GM18505 (cell line): ENCODE measurements at regions not wholly inside any gene's neighbourhood (a gene's known extent, or its start where the extent isn't known, plus 50 kb on each side); places are given as distances from the start of the nearest gene placed in this dataset.

Experiments
- ATAC-seq: cut with Tn5 transposase; IDR thresholded peaks from one replicate; pipeline ENCODE4 v1.9.1; 2021; ENCODE audit not compliant: unreplicated experiment
- POLR2A ChIP-seq: IDR thresholded peaks from 4 replicates; pipeline ENCODE4 v1.6.1; 2011; ENCODE audit warnings: borderline replicate concordance; ENCODE audit not compliant: insufficient read depth, insufficient read length; ENCODE audit errors: extremely low read depth

- ATAC-seq = no peak
- no peak for TF ChIP-seq POLR2A
Measured at GRCh38 chr1:87714278-87714677, 385.6 kb downstream of the LMO4 start.

DNA sequence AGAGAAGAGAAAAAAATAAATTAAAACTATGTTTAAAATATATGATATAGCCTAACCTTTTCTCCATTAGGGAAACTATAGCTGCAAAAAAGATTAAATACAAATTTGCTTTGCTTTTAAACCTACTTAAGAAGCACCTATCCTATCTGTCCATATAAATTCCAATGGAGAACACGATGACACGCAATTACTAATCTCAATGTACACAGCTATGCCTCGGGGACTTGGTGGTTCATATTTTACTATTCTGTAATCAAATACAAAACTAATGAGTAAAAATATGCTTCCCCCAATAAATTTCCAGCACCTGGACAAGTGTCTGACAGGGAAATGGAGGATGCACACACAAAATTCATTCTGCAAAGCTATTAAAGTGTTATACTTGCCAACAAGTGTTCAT is 386.4 kb downstream of the LMO4 start:
- no peak for ATAC-seq
- TF ChIP-seq POLR2A = no peak

DNA sequence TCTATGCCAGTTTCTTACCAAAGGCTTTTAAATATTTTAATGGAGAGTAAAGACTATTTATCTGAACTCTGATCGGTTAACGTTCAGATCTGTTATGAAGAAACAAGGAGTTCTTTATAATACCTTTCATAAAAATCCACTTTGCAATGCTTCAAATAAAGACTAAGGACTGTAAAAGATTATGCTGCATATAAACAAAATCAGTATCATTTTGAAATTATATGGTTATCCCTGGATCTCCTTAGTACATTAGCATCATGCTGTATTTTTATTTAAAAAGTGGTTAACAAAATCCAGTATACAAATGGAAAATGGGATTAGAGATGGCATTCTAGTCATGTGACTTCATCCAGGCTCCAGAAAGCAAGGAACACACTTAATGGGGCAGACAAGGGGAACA is 386.8 kb downstream of the LMO4 start:
- ATAC-seq = no peak
- no peak for TF ChIP-seq POLR2A

GRCh38 chr1:87717157-87717670 is 388.5 kb downstream of the LMO4 start:
- no peak for TF ChIP-seq POLR2A
- no peak for ATAC-seq

- no peak for ATAC-seq
- TF ChIP-seq POLR2A = no peak
Measured at GRCh38 chr1:87718241-87718950, 389.7 kb downstream of the LMO4 start.

GRCh38 chr1:87719658-87720057 is 391.0 kb downstream of the LMO4 start:
- no peak for TF ChIP-seq POLR2A
- no peak for ATAC-seq

DNA sequence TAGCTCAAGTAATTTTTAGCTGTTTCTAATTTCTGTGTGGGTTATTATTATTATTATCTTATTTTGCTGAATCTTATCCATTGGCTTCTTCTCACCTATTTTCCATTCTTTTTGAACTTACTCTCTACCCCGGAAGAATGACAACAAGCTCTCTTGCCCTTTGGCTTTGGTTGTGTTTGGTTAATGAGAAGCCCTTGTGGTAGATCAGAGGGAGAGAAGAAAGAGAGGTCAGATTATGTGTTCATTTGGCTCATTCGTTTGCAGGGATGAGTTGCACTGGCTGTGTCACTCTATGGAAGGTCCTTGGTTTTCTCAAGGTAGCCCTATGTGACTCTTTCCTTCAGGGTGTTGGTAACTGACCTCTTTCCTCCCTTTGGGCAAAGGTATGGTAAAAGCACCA is 391.9 kb downstream of the LMO4 start:
- ATAC-seq = no peak
- no peak for TF ChIP-seq POLR2A

DNA sequence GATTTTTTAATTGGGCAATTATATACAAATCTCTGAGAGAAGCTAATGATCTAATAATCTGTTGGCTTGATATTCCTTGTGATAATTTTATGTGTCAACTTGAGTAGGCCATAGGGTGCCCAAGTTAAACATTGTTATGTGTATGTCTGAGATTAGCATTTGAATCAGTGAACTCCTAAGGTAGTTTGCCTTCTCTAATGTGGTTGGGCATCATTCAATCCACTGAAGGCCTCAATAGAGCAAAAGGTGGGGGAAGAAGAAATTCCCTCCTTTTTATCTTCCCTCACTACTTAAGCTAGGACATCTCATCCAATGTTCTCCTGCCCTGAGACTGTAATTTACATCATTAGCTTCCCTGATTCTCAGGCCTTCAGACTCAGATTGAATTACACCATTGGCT is 394.5 kb downstream of the LMO4 start:
- no peak for ATAC-seq
- no peak for TF ChIP-seq POLR2A

DNA sequence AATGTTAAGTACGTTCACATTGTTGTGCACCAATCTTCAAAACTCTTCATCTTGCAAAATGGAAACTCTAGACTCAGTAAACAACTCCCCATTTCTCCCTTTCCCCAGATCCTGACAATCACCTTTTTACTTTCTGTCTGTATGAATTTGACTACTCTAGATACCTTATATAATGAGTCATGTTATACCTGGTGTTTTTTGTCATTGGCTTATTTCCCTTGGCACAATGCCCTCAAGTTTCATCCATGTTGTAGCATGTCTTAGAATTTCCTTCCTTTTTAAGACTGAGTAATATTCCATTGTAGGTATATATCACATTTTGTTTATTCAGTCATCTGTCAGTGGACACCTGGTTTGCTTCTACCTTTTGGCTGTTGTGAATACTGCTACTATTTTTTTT is 399.5 kb downstream of the LMO4 start:
- TF ChIP-seq POLR2A = no peak
- ATAC-seq = no peak

GRCh38 chr1:87730274-87731216 is 401.9 kb downstream of the LMO4 start:
- no peak for ATAC-seq
- TF ChIP-seq POLR2A = no peak

DNA sequence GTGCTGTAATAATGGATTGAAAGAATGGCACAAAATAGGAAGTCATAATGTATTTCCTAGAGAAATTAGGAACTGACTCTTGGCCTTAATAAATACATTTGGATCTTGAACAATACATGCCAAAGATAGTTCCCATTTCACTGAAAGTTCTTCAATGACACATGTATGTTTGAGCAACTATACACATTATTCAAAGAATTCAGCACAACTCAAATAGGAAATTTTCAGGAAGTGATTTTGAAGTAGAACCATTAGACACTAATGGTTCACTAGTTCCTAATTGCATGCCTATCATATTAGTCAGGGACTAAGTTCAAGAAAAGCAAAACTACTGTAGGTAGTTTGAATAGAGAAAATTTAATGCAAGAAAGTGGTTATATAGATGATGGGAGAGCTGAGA is 404.7 kb downstream of the LMO4 start:
- ATAC-seq = no peak

GRCh38 chr1:87735750-87736149 is 407.1 kb downstream of the LMO4 start:
- no peak for ATAC-seq

More for the DNA sequence above, 404.7 kb downstream of the LMO4 start:
- no peak for TF ChIP-seq POLR2A

DNA sequence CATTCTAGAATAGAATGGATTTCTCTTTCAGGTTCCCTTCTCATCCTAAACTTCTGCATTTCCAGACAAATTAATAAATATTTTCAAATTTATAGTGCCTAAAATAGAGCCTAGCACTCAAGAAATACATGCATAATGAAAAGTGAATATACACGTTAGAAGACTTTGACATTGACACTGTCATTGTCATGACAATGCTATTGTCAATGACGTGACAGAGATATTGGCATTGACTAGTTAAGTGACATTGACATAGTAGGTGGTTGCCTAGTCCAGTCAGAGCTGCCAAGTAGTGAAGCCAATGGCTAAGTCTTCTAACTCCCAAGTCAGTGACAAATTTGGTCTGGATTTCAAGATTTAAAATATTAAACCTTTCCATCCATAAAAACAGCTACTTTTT is 410.5 kb downstream of the LMO4 start:
- TF ChIP-seq POLR2A = no peak
- no peak for ATAC-seq

More at GRCh38 chr1:87735750-87736149, 407.1 kb downstream of the LMO4 start:
- TF ChIP-seq POLR2A = no peak
